HCT116 (cell line): ENCODE measurements at regions not wholly inside any gene's neighbourhood (a gene's known extent, or its start where the extent isn't known, plus 50 kb on each side); places are given as distances from the start of the nearest gene placed in this dataset.

ENCODE experiments used
- ATAC-seq: fragments of 200-7000 bp; cut with Tn5 transposase; 2 replicates; pipeline ENCODE4 v1.9.1; 2020; ENCODE audit warnings: mild to moderate bottlenecking, moderate library complexity
- BruUV-seq: library from RNA; stranded (reverse); fragments of 400-500 nt; replicated peaks from 2 replicates; lab custom pipeline; 2021; lab: Mats Ljungman, UMichigan
- CTCF ChIA-PET: fragments of 300-600 bp; sonication (Branson Sonifier 250); formaldehyde crosslinking; loops from one replicate; lab custom pipeline; 2021; ENCODE audit warnings: antibody characterized with exemption; lab: Charles Lee
- POLR2A ChIA-PET: fragments of 300-600, 350-600 bp; sonication (Branson Sonifier 250); formaldehyde crosslinking; loops from one replicate; lab custom pipeline; 2021; ENCODE audit warnings: antibody characterized with exemption; lab: Charles Lee
- RAD21 ChIA-PET, 2 experiments: fragments of 300-600 bp; sonication (Branson Sonifier 250); formaldehyde crosslinking; loops; one replicate each; lab custom pipeline; 2023; ENCODE audit warnings: low total read pairs in 2 of 2; ENCODE audit not compliant: uncharacterized antibody in 2 of 2, unreplicated experiment in 2 of 2, low non-redundant PET in 1 of 2; lab: Charles Lee
- DNase-seq: peaks from one replicate; pipeline ENCODE4 v3.0.0-alpha.2; 2010; ENCODE audit warnings: low read depth, low spot score
- H2AFZ ChIP-seq: fragments of 200-600 bp; shearing (Covaris generic), sonication (generic); 2 replicates; pipeline ENCODE4 v1.6.1; 2017; ENCODE audit warnings: low read depth, mixed run types, mixed read lengths, antibody characterized with exemption, low read length; ENCODE audit not compliant: poor library complexity, severe bottlenecking
- H3K27ac ChIP-seq: 2 replicates; pipeline ENCODE4 v1.5.1; 2012; ENCODE audit warnings: low read depth, low read length
- H3K27me3 ChIP-seq: fragments of 200-600 bp; sonication (generic); 2 replicates; pipeline ENCODE4 v1.6.1; 2016; ENCODE audit warnings: mixed run types, low read length, mixed read lengths; ENCODE audit not compliant: insufficient read depth
- H3K36me3 ChIP-seq, 2 experiments: fragments of 200-500 bp in 1 of 2; fragments of 200-600 bp in 1 of 2; sonication (Bioruptor generic) in 1 of 2; sonication (generic) in 1 of 2; 2 replicates each; pipeline versions ENCODE4 v1.5.1 to v1.6.1; 2014 to 2016; ENCODE audit warnings: low read length in 2 of 2, inconsistent platforms in 1 of 2, mixed read lengths in 1 of 2, mixed run types in 1 of 2; ENCODE audit not compliant: insufficient read depth in 2 of 2, control insufficient read depth in 1 of 2
- H3K4me1 ChIP-seq, 2 experiments: fragments of 200-600 bp in 1 of 2; sonication (generic) in 1 of 2; 2 replicates each; pipeline versions ENCODE4 v1.5.1 to v1.6.1; 2012 to 2017; ENCODE audit warnings: low read length in 2 of 2, inconsistent platforms in 1 of 2, mild to moderate bottlenecking in 1 of 2, mixed read lengths in 1 of 2, mixed run types in 1 of 2, moderate library complexity in 1 of 2; ENCODE audit not compliant: insufficient read depth in 2 of 2, control insufficient read depth in 1 of 2
- H3K4me2 ChIP-seq: fragments of 200-600 bp; sonication (generic); 2 replicates; pipeline ENCODE4 v1.6.1; 2017; ENCODE audit warnings: mixed run types, low read length, mixed read lengths
- H3K4me3 ChIP-seq, 2 experiments: fragments of 200-600 bp in 1 of 2; sonication (generic) in 1 of 2; replicated peaks in 1 of 2; 2 replicates each; pipeline ENCODE4 v1.5.1; 2011 to 2016; ENCODE audit warnings: low read length in 2 of 2, control low read depth in 1 of 2, low read depth in 1 of 2, mild to moderate bottlenecking in 1 of 2, mixed read lengths in 1 of 2, mixed run types in 1 of 2
- H3K79me2 ChIP-seq: fragments of 200-600 bp; sonication (generic); 2 replicates; pipeline ENCODE4 v1.6.1; 2017; ENCODE audit warnings: mild to moderate bottlenecking, mixed run types, low read length, moderate library complexity, mixed read lengths; ENCODE audit not compliant: insufficient read depth
- H3K9ac ChIP-seq: fragments of 200-600 bp; sonication (generic); 2 replicates; pipeline ENCODE4 v1.6.1; 2016; ENCODE audit warnings: low read length, mixed read lengths
- H3K9me2 ChIP-seq: fragments of 200-600 bp; sonication (generic), shearing (Covaris generic); 2 replicates; pipeline ENCODE4 v1.6.1; 2017; ENCODE audit warnings: mixed run types, mild to moderate bottlenecking, moderate library complexity; ENCODE audit not compliant: insufficient read depth
- H3K9me3 ChIP-seq, 2 experiments: fragments of 200-500 bp in 1 of 2; fragments of 200-600 bp in 1 of 2; sonication (Bioruptor generic) in 1 of 2; sonication (generic) in 1 of 2; 2 replicates each; pipeline ENCODE4 v1.6.1; 2014 to 2017; ENCODE audit warnings: low read length in 2 of 2, mixed read lengths in 2 of 2, inconsistent platforms in 1 of 2, low read depth in 1 of 2, mild to moderate bottlenecking in 1 of 2, mixed run types in 1 of 2, moderate library complexity in 1 of 2; ENCODE audit not compliant: control insufficient read depth in 1 of 2, insufficient read depth in 1 of 2
- H4K20me1 ChIP-seq: fragments of 200-600 bp; sonication (generic), shearing (Covaris generic); 2 replicates; pipeline ENCODE4 v1.6.1; 2017; ENCODE audit warnings: mixed run types, mild to moderate bottlenecking, moderate library complexity; ENCODE audit not compliant: insufficient read depth
- CEBPB ChIP-seq: IDR thresholded peaks from 2 replicates; pipeline ENCODE4 v1.6.1; 2012; ENCODE audit warnings: low read depth
- CTCF ChIP-seq, 3 experiments: fragments of 200-600 bp in 1 of 3; sonication (generic) in 1 of 3; IDR thresholded peaks in 2 of 3; conservative IDR thresholded peaks in 1 of 3; 2 replicates each; pipeline ENCODE4 v1.5.1; 2012 to 2017; ENCODE audit warnings: low read depth in 2 of 3, low read length in 2 of 3, antibody characterized with exemption in 1 of 3, borderline replicate concordance in 1 of 3, control low read depth in 1 of 3, mild to moderate bottlenecking in 1 of 3, mixed read lengths in 1 of 3, mixed run types in 1 of 3, moderate library complexity in 1 of 3; ENCODE audit not compliant: insufficient read depth in 1 of 3
- EZH2phosphoT487 ChIP-seq: fragments of 200-600 bp; IDR thresholded peaks from 2 replicates; pipeline ENCODE4 v1.6.1; 2018; ENCODE audit warnings: antibody characterized with exemption, borderline replicate concordance
- FOSL1 ChIP-seq: IDR thresholded peaks from 2 replicates; pipeline ENCODE4 v1.6.1; 2012; ENCODE audit warnings: low read depth
- MAX ChIP-seq: IDR thresholded peaks from 2 replicates; pipeline ENCODE4 v1.6.1; 2012
- POLR2AphosphoS5 ChIP-seq: IDR thresholded peaks from 2 replicates; pipeline ENCODE4 v1.6.1; 2011; ENCODE audit warnings: mild to moderate bottlenecking, low read depth, low read length, moderate library complexity
- SRF ChIP-seq: IDR thresholded peaks from 2 replicates; pipeline ENCODE4 v1.6.1; 2012; ENCODE audit warnings: low read depth
- intact Hi-C: fragments of 100-400 bp; cut with micrococcal nuclease; formaldehyde crosslinking; loops from 2 replicates; pipeline ENCODE4 v1.10.0; 2022

GRCh38 chr3:144185276-144185675 lies 213.7 kb downstream of the DIPK2A start:
- no peak overlapping the region for H3K27ac ChIP-seq
- ATAC-seq (no peak), DNase-seq (no peak)
- no peaks in the 10 kb centered on the region for H3K9me2 ChIP-seq
- intact Hi-C loops, result no loop called here
- H3K4me3 ChIP-seq, result no peak overlapping the region
- no peak overlapping the region for H2AFZ ChIP-seq
- H3K4me2 ChIP-seq, result no peak overlapping the region
- BruUV-seq, result no TSS peak
- no peaks in the 10 kb centered on the region for H3K4me1 ChIP-seq
- H3K9ac ChIP-seq, result no peak overlapping the region
- RAD21 ChIA-PET, result no interaction called here
- CTCF ChIA-PET, result no interaction called here
- no peaks in the 10 kb centered on the region for H3K36me3 ChIP-seq
- no peaks in the 10 kb centered on the region for H3K79me2 ChIP-seq
- TF ChIP-seq CTCF (IDR thresholded peaks at IDR 0.05 in 2 of 3, conservative IDR thresholded peaks at IDR 0.05 in 1 of 3; ENCODE audit: borderline replicate concordance in 1 of 3, insufficient read depth in 1 of 3, low read depth in 2 of 3, low read length in 2 of 3) (no peak), CEBPB (no peak), POLR2AphosphoS5 (no peak), MAX (no peak), EZH2phosphoT487 (no peak)
- no peaks in the 10 kb centered on the region for H3K9me3 ChIP-seq
- H3K27me3 ChIP-seq, result no peaks in the 10 kb centered on the region
- no peaks in the 10 kb centered on the region for H4K20me1 ChIP-seq
- POLR2A ChIA-PET, result no interaction called here

- Histone ChIP-seq H3K4me1 (no peaks in the 10 kb centered on the region), H3K79me2 (no peaks in the 10 kb centered on the region), H3K36me3 (no peaks in the 10 kb centered on the region), H3K4me2 (no peak overlapping the region), H3K9me2 (no peaks in the 10 kb centered on the region), H3K4me3 (no peak overlapping the region), H2AFZ (no peak overlapping the region), H3K27ac (no peak overlapping the region), H3K9ac (no peak overlapping the region), H4K20me1 (no peaks in the 10 kb centered on the region), H3K9me3 (no peaks in the 10 kb centered on the region), H3K27me3 (no peaks in the 10 kb centered on the region)
- no peak for ATAC-seq
- ChIA-PET POLR2A (no interaction called here), CTCF (no interaction called here), RAD21 (no interaction called here)
- no TSS peak for BruUV-seq
- TF ChIP-seq FOSL1, result no peak
- no peak for TF ChIP-seq SRF
- DNase-seq, result no peak
- intact Hi-C loops, result no loop called here
Observed at GRCh38 chr3:144187531-144188210, 216.0 kb downstream of the DIPK2A start.
